DOHH2 (cell line): ENCODE measurements at regions not wholly inside any gene's neighbourhood (a gene's known extent, or its start where the extent isn't known, plus 50 kb on each side); places are given as distances from the start of the nearest gene placed in this dataset.

Source experiments
- CTCF ChIP-seq: fragments of 200-600 bp; sonication (generic); IDR thresholded peaks from one replicate; pipeline ENCODE4 v1.5.1; 2014; ENCODE audit warnings: antibody characterized with exemption, mild to moderate bottlenecking, low read depth, low read length; ENCODE audit not compliant: poor library complexity, severe bottlenecking
- EZH2phosphoT487 ChIP-seq: fragments of 200-600 bp; sonication (generic); IDR thresholded peaks from 2 replicates; pipeline ENCODE4 v1.6.1; 2017; ENCODE audit warnings: borderline replicate concordance, mild to moderate bottlenecking, antibody characterized with exemption, low read length, moderate library complexity, mixed read lengths

DNA sequence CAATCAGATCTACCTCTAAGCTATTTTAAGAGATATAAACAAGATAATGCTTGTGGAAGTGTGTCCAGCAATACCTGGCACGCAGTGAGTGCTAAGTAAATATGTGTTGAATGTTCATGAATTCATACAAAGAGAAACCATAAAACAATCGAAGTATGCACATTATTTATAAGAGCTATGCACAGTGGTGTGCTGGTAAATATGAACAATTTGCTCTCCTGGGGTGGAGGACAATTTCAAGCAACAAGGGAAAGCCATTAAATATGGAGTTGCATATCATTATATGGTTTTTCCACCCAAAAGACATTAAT lies 526.6 kb upstream of the MARCKS start:
- TF ChIP-seq CTCF (no peak), EZH2phosphoT487 (no peak)
